ENCODE measurements at regions not wholly inside any gene's neighbourhood (a gene's known extent, or its start where the extent isn't known, plus 50 kb on each side); places are given as distances from the start of the nearest gene placed in this dataset.

DNA sequence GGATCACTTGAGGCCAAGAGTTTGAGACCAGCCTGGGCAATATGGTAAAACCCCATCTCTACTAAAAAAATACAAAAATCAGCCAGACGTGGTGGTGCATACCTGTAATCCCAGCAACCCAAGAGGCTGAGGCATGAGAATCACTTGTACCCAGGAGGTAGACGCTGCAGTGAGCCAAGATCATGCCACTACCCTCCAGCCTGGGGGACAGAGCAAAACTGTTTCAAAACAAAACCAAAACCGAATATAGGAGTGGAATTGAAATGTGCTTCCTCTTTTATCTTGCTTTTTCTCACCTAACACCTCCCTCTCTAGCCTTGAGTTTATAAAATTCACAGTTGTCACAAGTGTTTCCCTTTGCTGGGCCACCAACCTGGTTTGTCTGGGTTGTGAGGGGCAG, 181.9 kb downstream of the PAH start:
- Histone ChIP-seq H3K36me3 (ENCODE audit: control insufficient read depth in 2 of 2, insufficient read depth in 1 of 2, low read length in 2 of 2) (no peaks in the 10 kb centered on the region), H3K4me3 (ENCODE audit: low read depth, low read length) (no peak overlapping the region), H3K9me3 (ENCODE audit: control insufficient read depth, insufficient read depth, low read depth, low read length) (no peaks in the 10 kb centered on the region), H3K4me1 (ENCODE audit: control insufficient read depth, insufficient read depth, low read length) (no peaks in the 10 kb centered on the region), H3K27ac (ENCODE audit: extremely low read depth, low read depth, low read length) (no peak overlapping the region)
- POLR2A ChIA-PET: no interaction called here
- CTCF ChIA-PET: no interaction called here
- TF ChIP-seq, protein P1, sequence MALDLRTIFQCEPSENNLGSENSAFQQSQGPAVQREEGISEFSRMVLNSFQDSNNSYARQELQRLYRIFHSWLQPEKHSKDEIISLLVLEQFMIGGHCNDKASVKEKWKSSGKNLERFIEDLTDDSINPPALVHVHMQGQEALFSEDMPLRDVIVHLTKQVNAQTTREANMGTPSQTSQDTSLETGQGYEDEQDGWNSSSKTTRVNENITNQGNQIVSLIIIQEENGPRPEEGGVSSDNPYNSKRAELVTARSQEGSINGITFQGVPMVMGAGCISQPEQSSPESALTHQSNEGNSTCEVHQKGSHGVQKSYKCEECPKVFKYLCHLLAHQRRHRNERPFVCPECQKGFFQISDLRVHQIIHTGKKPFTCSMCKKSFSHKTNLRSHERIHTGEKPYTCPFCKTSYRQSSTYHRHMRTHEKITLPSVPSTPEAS (tag by site-specific recombination; IDR thresholded peaks at IDR 0.05): no peak
- no peak for TF ChIP-seq TRIM28 (IDR thresholded peaks at IDR 0.05; ENCODE audit: borderline replicate concordance, low read length)
- no peak for TF ChIP-seq ZNF202 (tag by site-specific recombination; IDR thresholded peaks at IDR 0.05; ENCODE audit: borderline replicate concordance)
- no peak for TF ChIP-seq WT1 (tag by site-specific recombination; IDR thresholded peaks at IDR 0.05)
- TF ChIP-seq ZNF133 (tag by site-specific recombination; IDR thresholded peaks at IDR 0.05): no peak

DNA sequence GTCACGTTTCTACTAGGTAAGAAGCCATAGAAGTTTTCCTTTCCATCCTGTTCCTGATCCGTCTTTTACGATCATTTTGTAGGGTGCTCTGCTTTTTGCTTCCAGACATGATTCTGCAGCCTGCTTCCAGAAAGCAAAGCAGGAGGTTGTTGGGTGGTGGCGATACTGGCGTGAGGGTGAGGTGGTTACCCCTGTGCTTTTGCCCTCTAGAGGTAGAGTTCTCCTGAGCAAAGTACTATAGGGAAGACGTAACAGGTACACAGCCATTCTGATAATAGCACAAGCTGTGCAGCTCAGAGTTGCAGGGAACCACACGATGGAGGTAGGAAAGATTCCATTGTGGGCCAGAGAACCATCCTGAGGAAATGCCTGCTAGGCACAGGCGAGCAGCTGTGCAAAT, 186.0 kb downstream of the PAH start:
- no peaks in the 10 kb centered on the region for H3K9me3 ChIP-seq (ENCODE audit: control insufficient read depth, insufficient read depth, low read depth, low read length)
- ChIA-PET CTCF (interaction anchor here (0.6 to 2.4 kb wide), 3 partner anchors 9 to 970 kb away, joined by 4 to 11 read pairs (median 5); no protein-coding TSS in a partner anchor), POLR2A (no interaction called here)
- H3K27ac ChIP-seq (ENCODE audit: extremely low read depth, low read depth, low read length): no peak overlapping the region
- no peak for TF ChIP-seq ZNF324 (tag by site-specific recombination; IDR thresholded peaks at IDR 0.05)
- TF ChIP-seq, protein P2, sequence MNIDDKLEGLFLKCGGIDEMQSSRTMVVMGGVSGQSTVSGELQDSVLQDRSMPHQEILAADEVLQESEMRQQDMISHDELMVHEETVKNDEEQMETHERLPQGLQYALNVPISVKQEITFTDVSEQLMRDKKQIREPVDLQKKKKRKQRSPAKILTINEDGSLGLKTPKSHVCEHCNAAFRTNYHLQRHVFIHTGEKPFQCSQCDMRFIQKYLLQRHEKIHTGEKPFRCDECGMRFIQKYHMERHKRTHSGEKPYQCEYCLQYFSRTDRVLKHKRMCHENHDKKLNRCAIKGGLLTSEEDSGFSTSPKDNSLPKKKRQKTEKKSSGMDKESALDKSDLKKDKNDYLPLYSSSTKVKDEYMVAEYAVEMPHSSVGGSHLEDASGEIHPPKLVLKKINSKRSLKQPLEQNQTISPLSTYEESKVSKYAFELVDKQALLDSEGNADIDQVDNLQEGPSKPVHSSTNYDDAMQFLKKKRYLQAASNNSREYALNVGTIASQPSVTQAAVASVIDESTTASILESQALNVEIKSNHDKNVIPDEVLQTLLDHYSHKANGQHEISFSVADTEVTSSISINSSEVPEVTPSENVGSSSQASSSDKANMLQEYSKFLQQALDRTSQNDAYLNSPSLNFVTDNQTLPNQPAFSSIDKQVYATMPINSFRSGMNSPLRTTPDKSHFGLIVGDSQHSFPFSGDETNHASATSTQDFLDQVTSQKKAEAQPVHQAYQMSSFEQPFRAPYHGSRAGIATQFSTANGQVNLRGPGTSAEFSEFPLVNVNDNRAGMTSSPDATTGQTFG (tag by site-specific recombination; IDR thresholded peaks at IDR 0.05; ENCODE audit: borderline replicate concordance): no peak
- TF ChIP-seq, protein P3, sequence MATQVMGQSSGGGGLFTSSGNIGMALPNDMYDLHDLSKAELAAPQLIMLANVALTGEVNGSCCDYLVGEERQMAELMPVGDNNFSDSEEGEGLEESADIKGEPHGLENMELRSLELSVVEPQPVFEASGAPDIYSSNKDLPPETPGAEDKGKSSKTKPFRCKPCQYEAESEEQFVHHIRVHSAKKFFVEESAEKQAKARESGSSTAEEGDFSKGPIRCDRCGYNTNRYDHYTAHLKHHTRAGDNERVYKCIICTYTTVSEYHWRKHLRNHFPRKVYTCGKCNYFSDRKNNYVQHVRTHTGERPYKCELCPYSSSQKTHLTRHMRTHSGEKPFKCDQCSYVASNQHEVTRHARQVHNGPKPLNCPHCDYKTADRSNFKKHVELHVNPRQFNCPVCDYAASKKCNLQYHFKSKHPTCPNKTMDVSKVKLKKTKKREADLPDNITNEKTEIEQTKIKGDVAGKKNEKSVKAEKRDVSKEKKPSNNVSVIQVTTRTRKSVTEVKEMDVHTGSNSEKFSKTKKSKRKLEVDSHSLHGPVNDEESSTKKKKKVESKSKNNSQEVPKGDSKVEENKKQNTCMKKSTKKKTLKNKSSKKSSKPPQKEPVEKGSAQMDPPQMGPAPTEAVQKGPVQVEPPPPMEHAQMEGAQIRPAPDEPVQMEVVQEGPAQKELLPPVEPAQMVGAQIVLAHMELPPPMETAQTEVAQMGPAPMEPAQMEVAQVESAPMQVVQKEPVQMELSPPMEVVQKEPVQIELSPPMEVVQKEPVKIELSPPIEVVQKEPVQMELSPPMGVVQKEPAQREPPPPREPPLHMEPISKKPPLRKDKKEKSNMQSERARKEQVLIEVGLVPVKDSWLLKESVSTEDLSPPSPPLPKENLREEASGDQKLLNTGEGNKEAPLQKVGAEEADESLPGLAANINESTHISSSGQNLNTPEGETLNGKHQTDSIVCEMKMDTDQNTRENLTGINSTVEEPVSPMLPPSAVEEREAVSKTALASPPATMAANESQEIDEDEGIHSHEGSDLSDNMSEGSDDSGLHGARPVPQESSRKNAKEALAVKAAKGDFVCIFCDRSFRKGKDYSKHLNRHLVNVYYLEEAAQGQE (tag by site-specific recombination; IDR thresholded peaks at IDR 0.05): no peak
- TF ChIP-seq ZNF140 (tag by site-specific recombination; IDR thresholded peaks at IDR 0.05): no peak
- TF ChIP-seq, protein P4, sequence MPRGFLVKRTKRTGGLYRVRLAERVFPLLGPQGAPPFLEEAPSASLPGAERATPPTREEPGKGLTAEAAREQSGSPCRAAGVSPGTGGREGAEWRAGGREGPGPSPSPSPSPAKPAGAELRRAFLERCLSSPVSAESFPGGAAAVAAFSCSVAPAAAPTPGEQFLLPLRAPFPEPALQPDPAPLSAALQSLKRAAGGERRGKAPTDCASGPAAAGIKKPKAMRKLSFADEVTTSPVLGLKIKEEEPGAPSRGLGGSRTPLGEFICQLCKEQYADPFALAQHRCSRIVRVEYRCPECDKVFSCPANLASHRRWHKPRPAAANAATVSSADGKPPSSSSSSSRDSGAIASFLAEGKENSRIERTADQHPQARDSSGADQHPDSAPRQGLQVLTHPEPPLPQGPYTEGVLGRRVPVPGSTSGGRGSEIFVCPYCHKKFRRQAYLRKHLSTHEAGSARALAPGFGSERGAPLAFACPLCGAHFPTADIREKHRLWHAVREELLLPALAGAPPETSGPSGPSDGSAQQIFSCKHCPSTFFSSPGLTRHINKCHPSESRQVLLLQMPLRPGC (tag by site-specific recombination; IDR thresholded peaks at IDR 0.05): no peak
- TF ChIP-seq SP7 (tag by site-specific recombination; IDR thresholded peaks at IDR 0.05): no peak
- TF ChIP-seq KLF16 (tag by site-specific recombination; IDR thresholded peaks at IDR 0.05): no peak
- TF ChIP-seq ZNF701 (tag by site-specific recombination; IDR thresholded peaks at IDR 0.05): no peak
- TF ChIP-seq, protein P5, sequence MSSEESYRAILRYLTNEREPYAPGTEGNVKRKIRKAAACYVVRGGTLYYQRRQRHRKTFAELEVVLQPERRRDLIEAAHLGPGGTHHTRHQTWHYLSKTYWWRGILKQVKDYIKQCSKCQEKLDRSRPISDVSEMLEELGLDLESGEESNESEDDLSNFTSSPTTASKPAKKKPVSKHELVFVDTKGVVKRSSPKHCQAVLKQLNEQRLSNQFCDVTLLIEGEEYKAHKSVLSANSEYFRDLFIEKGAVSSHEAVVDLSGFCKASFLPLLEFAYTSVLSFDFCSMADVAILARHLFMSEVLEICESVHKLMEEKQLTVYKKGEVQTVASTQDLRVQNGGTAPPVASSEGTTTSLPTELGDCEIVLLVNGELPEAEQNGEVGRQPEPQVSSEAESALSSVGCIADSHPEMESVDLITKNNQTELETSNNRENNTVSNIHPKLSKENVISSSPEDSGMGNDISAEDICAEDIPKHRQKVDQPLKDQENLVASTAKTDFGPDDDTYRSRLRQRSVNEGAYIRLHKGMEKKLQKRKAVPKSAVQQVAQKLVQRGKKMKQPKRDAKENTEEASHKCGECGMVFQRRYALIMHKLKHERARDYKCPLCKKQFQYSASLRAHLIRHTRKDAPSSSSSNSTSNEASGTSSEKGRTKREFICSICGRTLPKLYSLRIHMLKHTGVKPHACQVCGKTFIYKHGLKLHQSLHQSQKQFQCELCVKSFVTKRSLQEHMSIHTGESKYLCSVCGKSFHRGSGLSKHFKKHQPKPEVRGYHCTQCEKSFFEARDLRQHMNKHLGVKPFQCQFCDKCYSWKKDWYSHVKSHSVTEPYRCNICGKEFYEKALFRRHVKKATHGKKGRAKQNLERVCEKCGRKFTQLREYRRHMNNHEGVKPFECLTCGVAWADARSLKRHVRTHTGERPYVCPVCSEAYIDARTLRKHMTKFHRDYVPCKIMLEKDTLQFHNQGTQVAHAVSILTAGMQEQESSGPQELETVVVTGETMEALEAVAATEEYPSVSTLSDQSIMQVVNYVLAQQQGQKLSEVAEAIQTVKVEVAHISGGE (tag by site-specific recombination; conservative IDR thresholded peaks at IDR 0.05; ENCODE audit: low read depth): no peak
- no peak for TF ChIP-seq ZNF239 (tag by site-specific recombination; IDR thresholded peaks at IDR 0.05)
- TF ChIP-seq ZFP37 (tag by site-specific recombination; IDR thresholded peaks at IDR 0.05): no peak
- TF ChIP-seq ZNF830 (tag by site-specific recombination; IDR thresholded peaks at IDR 0.05; ENCODE audit: low read depth): no peak
- TF ChIP-seq RBAK (tag by site-specific recombination; IDR thresholded peaks at IDR 0.05): no peak
- TF ChIP-seq PRDM1 (tag by site-specific recombination; IDR thresholded peaks at IDR 0.05): no peak
- TF ChIP-seq SCRT2 (tag by site-specific recombination; IDR thresholded peaks at IDR 0.05): no peak
- TF ChIP-seq ZFP69B (tag by site-specific recombination; IDR thresholded peaks at IDR 0.05): no peak
- no peak for TF ChIP-seq ZNF624 (tag by site-specific recombination; IDR thresholded peaks at IDR 0.05)
- TF ChIP-seq ZNF394 (tag by site-specific recombination; IDR thresholded peaks at IDR 0.05; ENCODE audit: borderline replicate concordance): no peak
- no peak for TF ChIP-seq ZNF24 (tag by site-specific recombination; IDR thresholded peaks at IDR 0.05)
- TF ChIP-seq ZNF558 (tag by site-specific recombination; IDR thresholded peaks at IDR 0.05): no peak
- no peak overlapping the region for H3K4me3 ChIP-seq (ENCODE audit: low read depth, low read length)
- H3K36me3 ChIP-seq (ENCODE audit: control insufficient read depth in 2 of 2, insufficient read depth in 1 of 2, low read length in 2 of 2): no peaks in the 10 kb centered on the region
- no peaks in the 10 kb centered on the region for H3K4me1 ChIP-seq (ENCODE audit: control insufficient read depth, insufficient read depth, low read length)
